Astrocyte of the hippocampus (primary cell): ENCODE measurements at regions not wholly inside any gene's neighbourhood (a gene's known extent, or its start where the extent isn't known, plus 50 kb on each side); places are given as distances from the start of the nearest gene placed in this dataset.

Experiments
- DNase-seq: peaks from one replicate; pipeline ENCODE4 v3.0.0; 2011; ENCODE audit warnings: low read depth, low spot score

DNA sequence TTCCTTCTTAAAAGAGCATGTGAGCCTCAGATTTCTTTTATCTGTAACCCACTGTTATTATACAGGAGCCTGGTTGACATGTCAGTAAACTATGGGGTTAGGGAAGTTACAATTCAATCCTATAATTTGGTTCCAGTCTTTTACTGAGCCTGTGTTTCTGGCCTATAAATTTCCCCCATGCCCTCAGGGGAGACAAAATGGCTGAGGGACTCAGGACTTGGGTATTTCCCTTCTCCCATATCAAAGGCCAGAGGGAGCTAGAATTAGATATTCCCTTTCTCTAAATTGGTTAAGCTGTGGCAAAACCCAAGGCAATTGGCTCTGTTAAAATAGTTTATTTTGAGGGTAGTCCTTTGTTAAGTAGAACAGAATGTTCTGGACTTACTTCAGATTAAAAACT lies 823.2 kb downstream of the TLE1 start:
- no peak for DNase-seq

DNA sequence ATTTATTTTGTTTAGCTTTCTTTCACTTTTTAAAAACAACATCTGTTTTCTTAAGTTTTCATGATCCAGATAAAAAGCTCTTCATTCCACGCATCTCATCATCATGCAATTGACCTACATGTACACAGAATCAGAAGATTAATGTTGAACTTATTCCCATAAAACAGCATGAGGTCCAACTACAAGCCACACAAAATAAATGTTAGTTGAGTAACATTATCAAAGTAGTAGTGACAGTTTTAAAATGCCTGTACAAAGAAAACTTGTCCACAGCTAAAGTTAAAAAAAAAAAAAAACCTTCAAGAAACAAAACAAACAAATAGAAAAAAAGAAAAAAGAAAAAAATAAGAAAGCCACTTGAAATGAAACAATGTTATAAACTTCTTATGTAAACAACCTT lies 846.3 kb downstream of the TLE1 start:
- no peak for DNase-seq

- peak; percentile 59 for DNase-seq
Measured at GRCh38 chr9:80842389-80842788, 847.0 kb downstream of the TLE1 start.

- no peak for DNase-seq
Measured at GRCh38 chr9:80841888-80842287, 847.5 kb downstream of the TLE1 start.

- DNase-seq, result peak; percentile 70
Measured at GRCh38 chr9:80839821-80840675, 849.3 kb downstream of the TLE1 start.

- DNase-seq, result no peak
Measured at GRCh38 chr9:80836013-80836412, 853.3 kb downstream of the TLE1 start.

GRCh38 chr9:80831751-80832150 lies 857.6 kb downstream of the TLE1 start:
- DNase-seq, result no peak

DNA sequence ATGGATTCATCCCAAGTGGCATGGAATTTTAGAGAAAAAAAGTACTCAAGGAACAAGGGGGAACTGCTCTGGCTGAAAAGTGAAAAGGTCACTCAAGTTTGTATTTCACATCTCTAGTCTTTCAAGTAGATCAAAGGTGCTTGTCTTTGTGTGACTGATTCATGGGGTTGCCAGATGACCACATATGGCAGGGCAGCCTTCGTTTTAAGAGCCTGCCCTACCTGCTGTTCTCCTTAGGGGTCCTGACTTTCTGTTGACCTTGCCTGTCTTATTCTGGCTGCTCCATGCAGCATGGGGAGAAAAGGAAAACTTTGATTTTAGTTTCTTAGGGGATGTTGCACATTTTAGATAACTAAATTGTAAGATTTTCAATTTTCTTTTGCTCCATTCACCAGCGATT lies 877.7 kb downstream of the TLE1 start:
- no peak for DNase-seq

DNA sequence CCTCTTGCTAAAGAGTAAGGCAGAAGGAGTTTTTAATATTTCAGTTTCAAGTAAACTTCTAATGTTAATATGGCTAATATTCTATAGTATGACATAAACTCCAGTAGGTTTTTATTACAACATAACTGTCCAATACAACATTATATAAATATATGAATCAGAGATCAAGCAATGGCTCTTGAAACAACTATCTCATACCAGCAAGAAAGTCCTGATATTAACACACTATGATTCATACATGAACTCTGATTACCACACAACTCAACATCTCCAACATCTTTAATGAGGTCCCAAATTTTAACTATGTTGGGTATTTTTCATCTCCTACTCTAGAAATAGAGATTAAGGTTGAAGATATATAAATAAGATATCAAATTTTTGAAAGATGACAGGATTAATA lies 878.3 kb downstream of the TLE1 start:
- no peak for DNase-seq

GRCh38 chr9:80806671-80807070 lies 882.7 kb downstream of the TLE1 start:
- DNase-seq, result no peak

DNA sequence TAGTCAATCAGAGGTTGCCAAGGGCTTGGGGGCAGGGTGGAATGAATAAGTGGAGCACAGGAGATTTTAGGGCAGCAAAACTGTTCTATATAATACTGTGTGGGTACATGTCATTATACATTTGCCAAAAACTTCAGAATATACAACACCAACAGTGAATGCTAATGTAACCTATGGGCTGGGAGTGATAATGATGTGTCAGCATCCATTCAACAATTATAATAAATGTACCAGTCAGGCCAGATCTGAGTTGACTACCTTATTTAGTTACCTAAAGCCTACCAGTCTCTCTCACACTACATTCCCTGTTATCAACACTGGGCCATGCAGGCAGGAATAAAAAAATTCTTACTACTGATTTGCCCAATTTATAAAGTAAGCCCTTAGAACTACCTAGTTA lies 884.5 kb downstream of the TLE1 start:
- no peak for DNase-seq

DNA sequence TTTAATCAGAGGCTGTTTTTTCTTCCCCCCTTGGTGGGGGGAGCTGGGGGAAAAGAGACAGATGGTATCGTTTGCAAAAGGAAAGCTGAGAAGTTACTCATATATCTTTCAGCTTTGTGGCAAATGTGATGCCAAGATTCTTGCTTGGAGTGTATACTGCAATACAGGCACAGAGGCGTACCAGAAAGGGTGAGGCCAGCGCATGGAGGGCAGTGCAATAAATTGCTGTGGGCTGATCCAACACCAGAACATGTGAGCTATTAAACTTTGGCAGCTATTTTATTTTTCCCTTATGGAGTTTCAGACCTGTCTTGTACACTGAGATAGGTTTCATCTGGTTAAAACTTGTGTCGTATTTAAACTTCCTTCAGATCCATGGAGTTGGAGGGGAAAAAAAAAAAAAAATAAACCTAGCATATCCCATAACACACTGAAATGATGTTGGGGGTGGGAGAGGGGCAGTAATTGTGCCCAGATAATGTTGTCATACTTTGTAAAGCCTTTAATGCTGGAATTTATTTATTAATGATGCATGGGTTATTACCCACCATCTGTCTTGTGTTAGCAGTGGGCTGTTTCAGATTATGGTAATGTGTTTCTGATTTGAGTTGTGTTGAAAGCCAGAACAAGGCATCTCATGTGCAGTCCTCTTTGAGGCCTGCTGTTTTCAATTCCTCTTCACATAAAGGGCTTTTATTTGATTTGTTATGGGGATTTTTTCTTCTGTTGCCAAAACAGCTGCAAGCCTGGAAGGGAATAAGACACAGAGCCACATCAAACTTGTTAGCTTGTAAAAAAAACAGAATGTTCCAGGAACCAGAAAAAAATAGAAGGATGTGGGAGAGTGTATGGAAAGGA lies 891.3 kb downstream of the TLE1 start:
- DNase-seq, result peak; percentile 62

DNA sequence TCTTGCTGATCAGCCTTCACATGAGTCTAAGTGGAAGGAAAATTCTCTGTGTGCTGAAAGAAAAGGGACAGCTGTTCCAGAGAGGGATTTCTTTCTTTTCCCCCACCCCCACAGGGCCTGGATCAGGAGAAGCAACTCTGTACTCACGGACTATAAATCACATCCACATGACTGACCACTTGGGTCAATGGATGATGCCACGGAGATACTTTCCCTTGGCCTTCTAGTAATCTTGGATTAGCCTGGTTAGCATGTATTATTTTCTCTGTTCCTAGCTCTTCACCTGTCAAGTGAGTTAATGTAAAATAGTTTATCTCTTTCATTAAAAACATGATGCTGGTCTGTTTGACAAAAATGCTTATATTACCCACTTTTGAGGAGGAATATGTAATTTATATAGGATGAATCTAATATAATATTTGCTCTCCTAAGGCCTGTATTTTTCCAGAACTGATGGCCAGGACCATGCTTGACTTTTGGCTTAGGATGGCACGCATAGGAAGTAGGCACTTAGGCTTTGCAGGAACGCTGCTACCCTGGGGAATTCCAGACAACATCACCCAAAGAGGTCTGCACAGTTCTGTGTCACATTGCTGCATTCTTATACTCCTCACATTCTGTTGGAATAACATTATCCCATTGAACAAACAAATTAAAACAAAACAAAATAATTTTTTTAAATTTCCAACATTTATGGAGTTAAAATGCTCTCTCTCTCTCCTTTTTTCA lies 892.1 kb downstream of the TLE1 start:
- DNase-seq, result peak; percentile 4

- no peak for DNase-seq
Measured at GRCh38 chr9:80796632-80797031, 892.7 kb downstream of the TLE1 start.

- DNase-seq, result no peak
Measured at GRCh38 chr9:80794197-80794596, 895.1 kb downstream of the TLE1 start.

- DNase-seq, result no peak
Measured at GRCh38 chr9:80793706-80794105, 895.6 kb downstream of the TLE1 start.

DNA sequence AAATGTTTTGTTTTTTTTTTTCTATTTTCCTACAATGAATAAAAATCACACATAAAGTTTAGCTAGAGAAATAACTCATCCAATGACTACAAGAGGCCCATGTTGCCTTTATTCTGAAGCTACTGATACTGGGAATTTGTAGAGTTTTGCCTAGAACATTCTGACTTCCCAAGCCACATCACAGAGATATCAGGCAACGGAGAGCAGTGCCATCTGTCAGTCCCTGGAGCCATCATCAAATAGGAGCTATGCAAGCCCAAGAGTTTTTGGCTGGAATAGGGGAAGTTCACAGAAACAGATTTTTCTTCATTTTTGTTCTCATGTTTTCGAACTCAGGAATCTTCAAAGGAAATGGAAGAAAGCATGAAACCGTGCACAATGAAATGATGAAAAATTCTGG lies 896.6 kb downstream of the TLE1 start:
- DNase-seq, result no peak

- DNase-seq, result no peak
Measured at GRCh38 chr9:80791836-80792235, 897.5 kb downstream of the TLE1 start.

- no peak for DNase-seq
Measured at GRCh38 chr9:80790764-80791163, 898.6 kb downstream of the TLE1 start.

DNA sequence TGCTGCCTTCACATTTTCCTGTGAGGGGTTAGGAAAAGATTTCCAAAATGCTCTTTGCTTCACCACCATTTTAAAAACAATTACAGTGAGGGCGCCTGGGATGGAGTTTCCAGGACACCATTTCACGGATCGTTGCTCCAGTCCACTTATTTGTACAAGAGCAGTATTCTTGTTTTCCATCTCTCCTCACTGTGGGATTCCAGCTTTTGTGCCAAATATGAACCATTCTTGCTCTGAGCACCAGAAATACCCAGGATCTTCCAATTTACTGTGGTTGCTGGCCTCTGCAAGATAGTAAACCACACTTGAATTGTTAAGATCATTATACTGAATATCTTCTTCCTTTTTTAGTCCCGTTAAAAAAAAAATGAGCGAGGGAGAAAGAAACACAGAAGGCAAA lies 899.5 kb downstream of the TLE1 start:
- DNase-seq, result peak; percentile 46

- no peak for DNase-seq
Measured at GRCh38 chr9:80787636-80788035, 901.7 kb downstream of the TLE1 start.

DNA sequence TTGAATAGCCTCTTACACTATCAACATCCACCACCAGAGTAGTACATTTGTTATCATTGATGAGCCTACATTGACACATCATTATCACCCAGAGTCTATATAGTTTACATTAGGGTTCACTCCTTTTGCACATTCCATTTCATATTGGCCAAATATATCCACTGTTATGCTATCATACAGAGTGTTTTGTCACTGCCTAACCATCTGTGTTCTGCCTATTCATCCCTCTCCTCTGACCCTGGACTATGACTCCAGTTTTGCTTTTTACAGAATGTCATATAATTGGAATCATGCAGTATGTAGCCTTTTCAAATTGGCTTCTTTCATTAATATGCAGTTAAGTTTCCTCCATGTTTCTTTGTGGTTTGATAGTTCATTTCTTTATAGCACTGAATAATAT lies 904.7 kb downstream of the TLE1 start:
- DNase-seq, result no peak
